A673 (cell line): ENCODE measurements at regions not wholly inside any gene's neighbourhood (a gene's known extent, or its start where the extent isn't known, plus 50 kb on each side); places are given as distances from the start of the nearest gene placed in this dataset.

Source experiments
- BruUV-seq: library from RNA; stranded (reverse); fragments of 400-500 nt; replicated peaks from 2 replicates; lab custom pipeline; 2021; lab: Mats Ljungman, UMichigan
- CTCF ChIA-PET: fragments of 300-600 bp; sonication (Branson Sonifier 250); formaldehyde crosslinking; loops from one replicate; lab custom pipeline; 2022; ENCODE audit warnings: antibody characterized with exemption; lab: Charles Lee
- POLR2A ChIA-PET: fragments of 300-600 bp; sonication (Branson Sonifier 250); formaldehyde crosslinking; loops from one replicate; lab custom pipeline; 2022; ENCODE audit warnings: antibody characterized with exemption; ENCODE audit not compliant: low non-redundant PET; lab: Charles Lee
- DNase-seq: peaks from one replicate; pipeline ENCODE4 v3.0.0-alpha.2; 2015; ENCODE audit warnings: low spot score
- H3K27ac ChIP-seq: fragments of 200-600 bp; sonication (generic); 2 replicates; pipeline ENCODE4 v1.5.1; 2016; ENCODE audit warnings: mixed run types, low read depth, mild to moderate bottlenecking, mixed read lengths, antibody characterized with exemption, low read length; ENCODE audit not compliant: poor library complexity, severe bottlenecking
- H3K27me3 ChIP-seq: fragments of 200-600 bp; sonication (generic); replicated peaks from 2 replicates; pipeline ENCODE4 v1.6.1; 2017; ENCODE audit warnings: mixed run types, low read depth, mild to moderate bottlenecking, mixed read lengths, antibody characterized with exemption, low read length; ENCODE audit not compliant: insufficient read depth, poor library complexity
- H3K36me3 ChIP-seq: fragments of 200-600 bp; sonication (generic); 2 replicates; pipeline ENCODE4 v1.6.1; 2016; ENCODE audit warnings: mixed run types, mild to moderate bottlenecking, mixed read lengths, antibody characterized with exemption, low read length; ENCODE audit not compliant: insufficient read depth, poor library complexity, severe bottlenecking
- H3K4me1 ChIP-seq: fragments of 200-600 bp; sonication (generic); 2 replicates; pipeline ENCODE4 v1.6.1; 2017; ENCODE audit warnings: mixed run types, mild to moderate bottlenecking, mixed read lengths, antibody characterized with exemption, low read length; ENCODE audit not compliant: insufficient read depth, poor library complexity, severe bottlenecking
- H3K4me3 ChIP-seq: fragments of 200-600 bp; sonication (generic); 2 replicates; pipeline ENCODE4 v1.5.1; 2016; ENCODE audit warnings: low read depth, mixed run types, mild to moderate bottlenecking, mixed read lengths, low read length; ENCODE audit not compliant: poor library complexity, severe bottlenecking
- H3K9me3 ChIP-seq: fragments of 200-600 bp; sonication (generic); 2 replicates; pipeline ENCODE4 v1.6.1; 2016; ENCODE audit warnings: mixed run types, low read depth, mild to moderate bottlenecking, mixed read lengths, antibody characterized with exemption, low read length; ENCODE audit not compliant: poor library complexity, severe bottlenecking
- EZH2 ChIP-seq: fragments of 200-600 bp; sonication (generic); IDR thresholded peaks from 2 replicates; pipeline ENCODE4 v1.6.1; 2017; ENCODE audit warnings: borderline replicate concordance, low read depth, mild to moderate bottlenecking, mixed read lengths, antibody characterized with exemption, low read length; ENCODE audit not compliant: poor library complexity, severe bottlenecking
- intact Hi-C: fragments of 100-400 bp; cut with micrococcal nuclease; formaldehyde crosslinking; loops from one replicate; pipeline ENCODE4 v1.10.0; 2022; ENCODE audit not compliant: unreplicated experiment
- TF ChIP-seq, protein P1 (sequence below): fragments of 300-800, 200-600 bp; sonication (generic); conservative IDR thresholded peaks from 2 replicates; pipeline ENCODE4 v1.5.1; 2017; ENCODE audit warnings: low read depth, mild to moderate bottlenecking, antibody characterized with exemption, low read length, moderate library complexity, mixed read lengths

DNA sequence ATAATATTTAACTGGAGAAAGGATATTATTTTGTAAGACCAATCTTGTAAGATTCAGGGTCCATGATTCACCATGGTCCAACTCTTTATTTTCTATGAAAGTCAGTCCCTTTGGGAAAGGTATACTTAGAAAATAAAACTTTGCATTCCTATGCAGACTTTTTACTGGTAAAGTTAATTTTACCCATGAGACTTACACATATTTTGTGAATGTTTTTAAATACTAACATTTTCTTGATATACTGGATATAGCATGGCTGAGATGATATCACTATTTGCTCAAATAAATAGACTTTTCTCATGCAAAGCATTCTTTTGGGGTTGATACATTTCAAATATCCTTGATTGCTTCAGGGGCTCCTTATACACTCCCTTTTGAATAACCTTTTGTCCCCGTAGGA, 512.1 kb downstream of the MAN2A1 start:
- Histone ChIP-seq H3K27ac (no peak overlapping the region), H3K27me3 (no peaks in the 10 kb centered on the region), H3K36me3 (no peaks in the 10 kb centered on the region), H3K4me1 (no peaks in the 10 kb centered on the region), H3K9me3 (peaks cover 5% of the 10 kb centered on the region), H3K4me3 (no peak overlapping the region)
- no TSS peak for BruUV-seq
- CTCF ChIA-PET = no interaction called here
- TF ChIP-seq, protein P1, sequence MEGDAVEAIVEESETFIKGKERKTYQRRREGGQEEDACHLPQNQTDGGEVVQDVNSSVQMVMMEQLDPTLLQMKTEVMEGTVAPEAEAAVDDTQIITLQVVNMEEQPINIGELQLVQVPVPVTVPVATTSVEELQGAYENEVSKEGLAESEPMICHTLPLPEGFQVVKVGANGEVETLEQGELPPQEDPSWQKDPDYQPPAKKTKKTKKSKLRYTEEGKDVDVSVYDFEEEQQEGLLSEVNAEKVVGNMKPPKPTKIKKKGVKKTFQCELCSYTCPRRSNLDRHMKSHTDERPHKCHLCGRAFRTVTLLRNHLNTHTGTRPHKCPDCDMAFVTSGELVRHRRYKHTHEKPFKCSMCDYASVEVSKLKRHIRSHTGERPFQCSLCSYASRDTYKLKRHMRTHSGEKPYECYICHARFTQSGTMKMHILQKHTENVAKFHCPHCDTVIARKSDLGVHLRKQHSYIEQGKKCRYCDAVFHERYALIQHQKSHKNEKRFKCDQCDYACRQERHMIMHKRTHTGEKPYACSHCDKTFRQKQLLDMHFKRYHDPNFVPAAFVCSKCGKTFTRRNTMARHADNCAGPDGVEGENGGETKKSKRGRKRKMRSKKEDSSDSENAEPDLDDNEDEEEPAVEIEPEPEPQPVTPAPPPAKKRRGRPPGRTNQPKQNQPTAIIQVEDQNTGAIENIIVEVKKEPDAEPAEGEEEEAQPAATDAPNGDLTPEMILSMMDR = no peak
- no peak for TF ChIP-seq EZH2
- intact Hi-C loops = no loop called here
- POLR2A ChIA-PET = no interaction called here
- DNase-seq = no peak

DNA sequence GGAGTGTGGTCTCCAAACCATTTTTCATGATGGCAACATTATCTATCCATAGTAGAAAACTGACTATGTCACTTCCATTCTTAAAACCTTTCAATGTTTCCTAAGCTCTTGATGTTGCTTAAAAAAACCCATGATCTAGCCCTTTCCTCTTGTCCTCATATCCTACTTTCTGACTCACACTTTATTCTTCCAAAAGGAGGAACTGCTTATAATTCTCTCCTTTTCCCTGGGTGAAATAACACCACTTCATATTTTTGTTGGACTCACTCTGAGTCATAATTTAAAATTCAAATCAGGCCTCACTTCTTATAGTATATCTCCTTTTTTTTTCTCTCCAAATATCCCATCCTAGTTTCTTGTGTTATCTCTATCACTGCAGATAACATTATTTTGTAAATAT, 513.9 kb downstream of the MAN2A1 start:
- Histone ChIP-seq H3K36me3 (no peaks in the 10 kb centered on the region), H3K4me1 (no peaks in the 10 kb centered on the region), H3K9me3 (peaks cover 5% of the 10 kb centered on the region), H3K4me3 (no peak overlapping the region), H3K27ac (no peak overlapping the region), H3K27me3 (no peaks in the 10 kb centered on the region)
- ChIA-PET CTCF (no interaction called here), POLR2A (no interaction called here)
- TF ChIP-seq EZH2 = no peak
- TF ChIP-seq, protein P1 = no peak
- BruUV-seq = no TSS peak
- no peak for DNase-seq
- intact Hi-C loops = no loop called here

DNA sequence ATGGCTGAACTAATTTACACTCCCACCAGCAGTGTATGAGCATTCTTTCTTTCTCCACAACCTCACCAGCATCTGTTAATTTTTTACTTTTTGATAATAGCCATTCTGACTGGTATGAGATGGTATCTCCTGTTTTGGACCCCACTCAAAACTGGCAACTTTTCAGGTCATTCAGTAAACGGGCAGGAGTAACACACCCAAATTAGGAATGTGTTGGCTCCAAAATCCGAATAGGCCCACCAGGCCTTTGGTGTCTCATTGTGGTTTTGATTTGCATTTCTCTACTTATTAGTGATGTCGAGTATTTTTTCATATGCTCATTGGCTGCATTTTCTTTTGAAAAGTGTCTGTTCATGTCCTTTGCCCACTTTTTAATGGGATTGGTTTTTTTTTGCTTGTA, 517.1 kb downstream of the TMEM232 start:
- Histone ChIP-seq H3K4me3 (no peak overlapping the region), H3K27me3 (no peaks in the 10 kb centered on the region), H3K4me1 (no peaks in the 10 kb centered on the region), H3K9me3 (no peaks in the 10 kb centered on the region), H3K36me3 (no peaks in the 10 kb centered on the region), H3K27ac (no peak overlapping the region)
- TF ChIP-seq, protein P1 = no peak
- no peak for TF ChIP-seq EZH2
- ChIA-PET POLR2A (no interaction called here), CTCF (no interaction called here)
- no peak for DNase-seq
- no TSS peak for BruUV-seq
- intact Hi-C loops = no loop called here
